ENCODE measurements at regions not wholly inside any gene's neighbourhood (a gene's known extent, or its start where the extent isn't known, plus 50 kb on each side); places are given as distances from the start of the nearest gene placed in this dataset.

GRCh38 chr10:131849591-131850382 is 51.0 kb upstream of the PPP2R2D start:
- Mint-ChIP-seq H3K4me1 (no peaks in the 10 kb centered on the region), H3K36me3 (no peaks in the 10 kb centered on the region), H3K27ac (no peak overlapping the region), H3K4me3 (no peak overlapping the region), H3K27me3 (ENCODE audit: low read depth in 3 of 3) (peaks cover 1 to 5% (median 2%) of the 10 kb centered on the region in 3 donors), H3K9me3 (peaks cover 0 to 6% (median 3%) of the 10 kb centered on the region in 7 donors)
- Histone ChIP-seq H4K20me1 (ENCODE audit: insufficient read depth, low read length) (no peaks in the 10 kb centered on the region), H3K9ac (ENCODE audit: insufficient read depth, low read length, poor library complexity, severe bottlenecking) (no peak overlapping the region), H3K4me2 (replicated peaks; ENCODE audit: extremely low read depth, low read length, poor library complexity, severe bottlenecking) (no peak overlapping the region), H3K79me2 (ENCODE audit: insufficient read depth, low read length) (no peaks in the 10 kb centered on the region), H2AFZ (ENCODE audit: insufficient read depth, low read depth, low read length, poor library complexity, severe bottlenecking) (no peak overlapping the region), H3K36me3 (replicated peaks in 1 of 2; ENCODE audit: control insufficient read depth in 1 of 2, insufficient read depth in 2 of 2, low read length in 2 of 2) (no peaks in the 10 kb centered on the region), H3K4me3 (replicated peaks in 1 of 3; ENCODE audit: low read depth in 2 of 3, low read length in 3 of 3) (no peak overlapping the region), H3K9me3 (replicated peaks in 1 of 2; ENCODE audit: control insufficient read depth in 1 of 2, insufficient read depth in 1 of 2, low read length in 2 of 2) (no peaks in the 10 kb centered on the region), H3K4me1 (ENCODE audit: control insufficient read depth in 1 of 2, insufficient read depth in 2 of 2, low read length in 2 of 2) (no peaks in the 10 kb centered on the region), H3K27me3 (ENCODE audit: control insufficient read depth in 2 of 2, insufficient read depth in 2 of 2, low read length in 2 of 2) (no peaks in the 10 kb centered on the region), H3K27ac (ENCODE audit: low read depth in 1 of 2, low read length in 2 of 2) (no peak overlapping the region)
- 93% methylated on average over 28 of the region's 29 CpGs for WGBS (ENCODE audit: insufficient coverage)
- intact Hi-C loops (cut with micrococcal nuclease), result no loop called here
- TF ChIP-seq, protein P1, sequence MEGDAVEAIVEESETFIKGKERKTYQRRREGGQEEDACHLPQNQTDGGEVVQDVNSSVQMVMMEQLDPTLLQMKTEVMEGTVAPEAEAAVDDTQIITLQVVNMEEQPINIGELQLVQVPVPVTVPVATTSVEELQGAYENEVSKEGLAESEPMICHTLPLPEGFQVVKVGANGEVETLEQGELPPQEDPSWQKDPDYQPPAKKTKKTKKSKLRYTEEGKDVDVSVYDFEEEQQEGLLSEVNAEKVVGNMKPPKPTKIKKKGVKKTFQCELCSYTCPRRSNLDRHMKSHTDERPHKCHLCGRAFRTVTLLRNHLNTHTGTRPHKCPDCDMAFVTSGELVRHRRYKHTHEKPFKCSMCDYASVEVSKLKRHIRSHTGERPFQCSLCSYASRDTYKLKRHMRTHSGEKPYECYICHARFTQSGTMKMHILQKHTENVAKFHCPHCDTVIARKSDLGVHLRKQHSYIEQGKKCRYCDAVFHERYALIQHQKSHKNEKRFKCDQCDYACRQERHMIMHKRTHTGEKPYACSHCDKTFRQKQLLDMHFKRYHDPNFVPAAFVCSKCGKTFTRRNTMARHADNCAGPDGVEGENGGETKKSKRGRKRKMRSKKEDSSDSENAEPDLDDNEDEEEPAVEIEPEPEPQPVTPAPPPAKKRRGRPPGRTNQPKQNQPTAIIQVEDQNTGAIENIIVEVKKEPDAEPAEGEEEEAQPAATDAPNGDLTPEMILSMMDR (IDR thresholded peaks at IDR 0.05), result no peak
- no peak for DNase-seq

DNA sequence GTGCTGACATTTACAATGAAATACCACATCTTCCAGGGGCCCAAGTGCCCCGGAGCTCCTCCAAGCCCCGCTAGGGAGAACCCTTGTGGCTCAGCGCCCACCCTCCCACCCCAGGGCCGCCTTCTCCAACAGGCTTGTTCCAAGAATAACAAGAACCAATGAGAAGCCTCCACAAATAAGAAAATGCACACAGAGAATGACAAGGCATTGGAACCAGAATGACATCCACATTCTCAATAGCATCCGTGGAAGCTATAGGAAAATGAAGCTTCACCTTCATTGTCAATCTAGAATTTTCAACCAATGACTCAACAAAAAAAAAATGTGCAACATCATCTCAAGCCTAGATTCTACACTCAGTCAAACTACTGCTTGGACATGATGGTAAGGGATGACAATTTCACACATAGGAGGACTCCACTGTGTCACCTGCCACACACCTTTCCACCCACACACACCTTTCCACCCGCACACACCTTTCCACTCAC is 50.4 kb upstream of the PPP2R2D start:
- Histone ChIP-seq H3K4me3 (replicated peaks in 1 of 3; ENCODE audit: low read depth in 2 of 3, low read length in 3 of 3) (no peak overlapping the region), H3K27ac (ENCODE audit: low read depth in 1 of 2, low read length in 2 of 2) (no peak overlapping the region), H4K20me1 (ENCODE audit: insufficient read depth, low read length) (no peaks in the 10 kb centered on the region), H3K4me1 (ENCODE audit: control insufficient read depth in 1 of 2, insufficient read depth in 2 of 2, low read length in 2 of 2) (no peaks in the 10 kb centered on the region), H2AFZ (ENCODE audit: insufficient read depth, low read depth, low read length, poor library complexity, severe bottlenecking) (no peak overlapping the region), H3K9ac (ENCODE audit: insufficient read depth, low read length, poor library complexity, severe bottlenecking) (no peak overlapping the region), H3K79me2 (ENCODE audit: insufficient read depth, low read length) (no peaks in the 10 kb centered on the region), H3K4me2 (replicated peaks; ENCODE audit: extremely low read depth, low read length, poor library complexity, severe bottlenecking) (no peak overlapping the region), H3K27me3 (ENCODE audit: control insufficient read depth in 2 of 2, insufficient read depth in 2 of 2, low read length in 2 of 2) (no peaks in the 10 kb centered on the region), H3K9me3 (replicated peaks in 1 of 2; ENCODE audit: control insufficient read depth in 1 of 2, insufficient read depth in 1 of 2, low read length in 2 of 2) (no peaks in the 10 kb centered on the region), H3K36me3 (replicated peaks in 1 of 2; ENCODE audit: control insufficient read depth in 1 of 2, insufficient read depth in 2 of 2, low read length in 2 of 2) (no peaks in the 10 kb centered on the region)
- 81% methylated on average over 4 of the region's 6 CpGs for WGBS (ENCODE audit: insufficient coverage)
- no peak for DNase-seq
- intact Hi-C loops (cut with micrococcal nuclease), result no loop called here
- Mint-ChIP-seq H3K4me1 (no peaks in the 10 kb centered on the region), H3K4me3 (no peak overlapping the region), H3K36me3 (no peaks in the 10 kb centered on the region), H3K27me3 (ENCODE audit: low read depth in 3 of 3) (peaks cover 1 to 7% (median 2%) of the 10 kb centered on the region in 3 donors), H3K9me3 (peaks cover 0 to 6% (median 3%) of the 10 kb centered on the region in 7 donors), H3K27ac (no peak overlapping the region)
- TF ChIP-seq, protein P1 (IDR thresholded peaks at IDR 0.05), result no peak

All from CD14-positive monocyte (primary cell).